K562 (cell line): ENCODE measurements at regions not wholly inside any gene's neighbourhood (a gene's known extent, or its start where the extent isn't known, plus 50 kb on each side); places are given as distances from the start of the nearest gene placed in this dataset.

ENCODE experiments used
- ATAC-seq: fragments of 200-7000 bp; cut with Tn5 transposase; 3 replicates; pipeline ENCODE4 v1.9.1; 2020; ENCODE audit warnings: moderate library complexity
- BruUV-seq: library from RNA; stranded (reverse); fragments of 400-500 nt; replicated peaks from 2 replicates; lab custom pipeline; 2021; lab: Mats Ljungman, UMichigan
- CTCF ChIA-PET: fragments of 300-600 bp; formaldehyde crosslinking; extraction: SDS; loops from one replicate; lab custom pipeline; 2021; ENCODE audit warnings: low intra/inter-chr PET ratio; lab: Yijun Ruan, JAX
- POLR2A ChIA-PET: fragments of 300-600, 350-650 bp; sonication (Branson Sonifier 250); formaldehyde crosslinking; extraction: SDS; loops from one replicate; lab custom pipeline; 2021; ENCODE audit warnings: antibody characterized with exemption, inconsistent platforms; lab: Yijun Ruan, JAX
- DNase-seq, 4 experiments: peaks; one replicate each; pipeline versions ENCODE4 v3.0.0 to v3.0.0-alpha.2; 2011 to 2018; ENCODE audit warnings: low spot score in 3 of 4, mixed read lengths in 3 of 4; ENCODE audit errors: extremely low read depth in 1 of 4
- FAIRE-seq: peaks from 2 replicates; lab custom pipeline; 2011; peaks lifted over from hg19 to GRCh38; lab: Jason Lieb, UNC
- H2AFZ ChIP-seq: 2 replicates; pipeline ENCODE4 v1.6.0; 2011; ENCODE audit warnings: low read depth, low read length, control low read depth, inconsistent platforms
- H3K27ac ChIP-seq: fragments of 200-600 bp; 3 replicates; pipeline ENCODE4 v1.8.0; 2011; ENCODE audit warnings: low read depth, mild to moderate bottlenecking, control low read depth, inconsistent platforms, low read length, moderate library complexity, mixed read lengths; ENCODE audit errors: extremely low read depth
- H3K27me3 ChIP-seq, 2 experiments: fragments of 300-600 bp in 1 of 2; 2 replicates in 1 of 2; 3 replicates in 1 of 2; pipeline versions ENCODE4 v1.6.0 to v1.8.0; 2011; ENCODE audit warnings: inconsistent platforms in 2 of 2, low read length in 2 of 2, mild to moderate bottlenecking in 1 of 2, mixed read lengths in 1 of 2, moderate library complexity in 1 of 2; ENCODE audit not compliant: control insufficient read depth in 2 of 2, insufficient read depth in 2 of 2
- H3K36me3 ChIP-seq: fragments of 300-600 bp; 3 replicates; pipeline ENCODE4 v1.8.0; 2011; ENCODE audit warnings: mild to moderate bottlenecking, low read length, inconsistent platforms; ENCODE audit not compliant: control insufficient read depth, insufficient read depth
- H3K4me1 ChIP-seq, 2 experiments: fragments of 200-600 bp in 1 of 2; replicated peaks in 1 of 2; 2 replicates in 1 of 2; 3 replicates in 1 of 2; pipeline versions ENCODE4 v1.5.1 to v1.8.0; 2011; ENCODE audit warnings: inconsistent platforms in 2 of 2, low read length in 2 of 2, mild to moderate bottlenecking in 1 of 2, mixed read lengths in 1 of 2, moderate library complexity in 1 of 2; ENCODE audit not compliant: control insufficient read depth in 2 of 2, insufficient read depth in 2 of 2
- H3K4me2 ChIP-seq: 2 replicates; pipeline ENCODE4 v1.6.1; 2011; ENCODE audit warnings: low read length, control low read depth, inconsistent platforms, mixed read lengths; ENCODE audit not compliant: insufficient read depth
- H3K4me3 ChIP-seq: fragments of 200-600 bp; sonication (generic), shearing (Covaris generic); 2 replicates; pipeline ENCODE4 v1.5.1; 2016; ENCODE audit warnings: control low read depth, inconsistent platforms
- H3K79me2 ChIP-seq: fragments of 200-600 bp; 3 replicates; pipeline ENCODE4 v1.8.0; 2011; ENCODE audit warnings: low read length, inconsistent platforms; ENCODE audit not compliant: control insufficient read depth, insufficient read depth
- H3K9ac ChIP-seq, 2 experiments: 2 replicates each; pipeline versions ENCODE4 v1.6.0 to v1.6.1; 2011; ENCODE audit warnings: low read depth in 2 of 2, low read length in 2 of 2, control low read depth in 1 of 2, inconsistent platforms in 1 of 2, mild to moderate bottlenecking in 1 of 2, mixed read lengths in 1 of 2; ENCODE audit not compliant: insufficient read depth in 1 of 2
- H3K9me1 ChIP-seq: one replicate; pipeline ENCODE4 v1.6.0; 2011; ENCODE audit warnings: inconsistent platforms, mild to moderate bottlenecking, low read length, moderate library complexity; ENCODE audit not compliant: control insufficient read depth, insufficient read depth
- H3K9me3 ChIP-seq: replicated peaks from 2 replicates; pipeline ENCODE4 v1.5.1; 2011; ENCODE audit warnings: low read depth, low read length, inconsistent platforms; ENCODE audit not compliant: control insufficient read depth, insufficient read depth
- H4K20me1 ChIP-seq: replicated peaks from 2 replicates; pipeline ENCODE4 v1.6.1; 2011; ENCODE audit warnings: low read length, inconsistent platforms, mixed read lengths; ENCODE audit not compliant: control insufficient read depth, insufficient read depth
- BACH1 ChIP-seq: fragments of 200-800 bp; sonication (Bioruptor generic); IDR thresholded peaks from 2 replicates; pipeline ENCODE4 v1.6.1; 2016; ENCODE audit warnings: missing genetic modification characterization, missing compliant biosample characterization
- HCFC1 ChIP-seq: IDR thresholded peaks from 2 replicates; pipeline ENCODE4 v1.6.1; 2012; ENCODE audit warnings: low read depth, low read length, improper control_type of control experiment
- NR2C1 ChIP-seq, 2 experiments: fragments of 450-650 bp; IDR thresholded peaks; 2 replicates each; pipeline ENCODE4 v1.6.1; 2017; ENCODE audit warnings: mild to moderate bottlenecking in 2 of 2, antibody characterized with exemption in 1 of 2, inconsistent platforms in 1 of 2, missing compliant biosample characterization in 1 of 2, missing genetic modification characterization in 1 of 2
- NR2C2 ChIP-seq, 2 experiments: fragments of 200-800 bp in 1 of 2; sonication (Bioruptor generic) in 1 of 2; sonication (generic) in 1 of 2; formaldehyde crosslinking in 1 of 2; IDR thresholded peaks; 2 replicates each; pipeline versions ENCODE4 v1.6.1 to v1.8.0; 2016 to 2022; ENCODE audit warnings: mild to moderate bottlenecking in 1 of 2, missing compliant biosample characterization in 1 of 2, missing genetic modification characterization in 1 of 2, missing genetic modification reagents in 1 of 2
- NUFIP1 ChIP-seq: fragments of 450-650 bp; IDR thresholded peaks from 2 replicates; pipeline ENCODE4 v1.6.1; 2018; ENCODE audit not compliant: partially characterized antibody
- ZC3H8 ChIP-seq: fragments of 450-650 bp; IDR thresholded peaks from 2 replicates; pipeline ENCODE4 v1.6.1; 2017
- WGBS: fragments of 100-300 bp; shearing (Covaris generic); methylation state at CpG from one replicate; pipeline ENCODE4 v1.1.6; 2016; ENCODE audit warnings: low coverage, mixed read lengths; ENCODE audit not compliant: insufficient coverage; ENCODE audit errors: missing lambda C conversion rate; 5-methylcytosine and 5-hydroxymethylcytosine counted together
- in situ Hi-C: fragments of 300-500 bp; cut with MboI; formaldehyde crosslinking; loops from 4 replicates; pipeline ENCODE4 v1.15.0; 2018; ENCODE audit warnings: inconsistent platforms, mixed read lengths
- intact Hi-C: fragments of 100-400 bp; cut with micrococcal nuclease; formaldehyde crosslinking; loops from 2 replicates; pipeline ENCODE4 v1.14.2; 2022
- TF ChIP-seq, protein P1 (sequence below): fragments of 450-650 bp; formaldehyde crosslinking; IDR thresholded peaks from 2 replicates; pipeline ENCODE4 v1.4.0; 2020; ENCODE audit warnings: mild to moderate bottlenecking, mixed read lengths

DNA sequence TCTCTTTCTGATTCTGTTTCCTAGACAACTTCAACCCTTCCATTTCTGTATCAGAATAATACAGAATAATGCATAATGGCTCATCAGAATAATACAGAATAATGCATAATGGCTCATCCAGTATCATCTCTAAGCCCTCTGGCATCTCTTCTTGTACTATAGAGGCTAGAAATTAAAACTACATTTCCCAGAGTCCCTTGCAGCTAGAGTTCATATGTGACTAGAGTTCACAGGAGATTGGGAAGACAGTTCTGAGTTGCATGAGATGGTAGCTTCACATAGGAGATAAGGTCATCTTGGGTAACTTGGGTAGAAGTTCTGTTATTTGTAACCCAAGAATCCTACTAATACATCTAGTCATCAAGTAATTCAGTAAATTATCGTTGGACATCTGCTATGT lies 122.9 kb upstream of the NRBF2 start:
- CTCF ChIA-PET, result no interaction called here
- no peak for FAIRE-seq
- H3K27ac ChIP-seq, result no peak overlapping the region

More for the DNA sequence above, 122.9 kb upstream of the NRBF2 start:
- Histone ChIP-seq H3K9me3 (no peaks in the 10 kb centered on the region), H3K4me1 (no peaks in the 10 kb centered on the region), H4K20me1 (no peaks in the 10 kb centered on the region), H3K36me3 (no peaks in the 10 kb centered on the region), H2AFZ (no peak overlapping the region), H3K79me2 (no peaks in the 10 kb centered on the region), H3K4me2 (no peak overlapping the region), H3K9me1 (no peaks in the 10 kb centered on the region), H3K4me3 (no peak overlapping the region), H3K9ac (no peak overlapping the region), H3K27me3 (no peaks in the 10 kb centered on the region; a peak in 1 of 5 replicates)
- POLR2A ChIA-PET, result interaction anchor here (0.7 kb wide), 1 partner anchor 276 kb away, joined by 3 read pairs; no protein-coding TSS in a partner anchor
- no TSS peak for BruUV-seq
- no peak for TF ChIP-seq BACH1 (tag)
- TF ChIP-seq NR2C2 (CRISPR knock-in tag; IDR thresholded peaks at IDR 0.05), result no peak
- TF ChIP-seq NR2C2 (tag; IDR thresholded peaks at IDR 0.05), result peak; percentile 86
- TF ChIP-seq NR2C1 (IDR thresholded peaks at IDR 0.05), result peak; percentile 80
- peak; percentile 94 for TF ChIP-seq NR2C1 (tag; IDR thresholded peaks at IDR 0.05)
- TF ChIP-seq NUFIP1, result no peak
- TF ChIP-seq, protein P1, sequence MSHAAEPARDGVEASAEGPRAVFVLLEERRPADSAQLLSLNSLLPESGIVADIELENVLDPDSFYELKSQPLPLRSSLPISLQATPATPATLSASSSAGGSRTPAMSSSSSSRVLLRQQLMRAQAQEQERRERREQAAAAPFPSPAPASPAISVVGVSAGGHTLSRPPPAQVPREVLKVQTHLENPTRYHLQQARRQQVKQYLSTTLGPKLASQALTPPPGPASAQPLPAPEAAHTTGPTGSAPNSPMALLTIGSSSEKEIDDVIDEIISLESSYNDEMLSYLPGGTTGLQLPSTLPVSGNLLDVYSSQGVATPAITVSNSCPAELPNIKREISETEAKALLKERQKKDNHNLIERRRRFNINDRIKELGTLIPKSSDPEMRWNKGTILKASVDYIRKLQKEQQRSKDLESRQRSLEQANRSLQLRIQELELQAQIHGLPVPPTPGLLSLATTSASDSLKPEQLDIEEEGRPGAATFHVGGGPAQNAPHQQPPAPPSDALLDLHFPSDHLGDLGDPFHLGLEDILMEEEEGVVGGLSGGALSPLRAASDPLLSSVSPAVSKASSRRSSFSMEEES (CRISPR knock-in tag), result no peak
- peak; percentile 62 for TF ChIP-seq HCFC1
- no peak for TF ChIP-seq ZC3H8
- 0% methylated on average over 1 of the region's 1 CpG for WGBS
- in situ Hi-C loops, result no loop called here
- intact Hi-C loops, result no loop called here
- DNase-seq (no peak), ATAC-seq (0 out of 3 replicates have a peak, but pooled peaks have one; percentile 51)
